WTC11 (cell line): ENCODE measurements at regions not wholly inside any gene's neighbourhood (a gene's known extent, or its start where the extent isn't known, plus 50 kb on each side); places are given as distances from the start of the nearest gene placed in this dataset.

Experiments used
- ATAC-seq: fragments of 200-7000 bp; cut with Tn5 transposase; 2 replicates; pipeline ENCODE4 v1.10.0; 2021; ENCODE audit warnings: mild to moderate bottlenecking, moderate library complexity
- CTCF ChIA-PET: fragments of 300-600 bp; sonication (Branson Sonifier 250); formaldehyde crosslinking; loops from one replicate; lab custom pipeline; 2021; ENCODE audit warnings: antibody characterized with exemption; lab: Charles Lee
- POLR2A ChIA-PET: fragments of 350-600 bp; sonication (Branson Sonifier 250); formaldehyde crosslinking; loops from one replicate; lab custom pipeline; 2021; ENCODE audit warnings: antibody characterized with exemption; lab: Charles Lee
- DNase-seq: peaks from one replicate; pipeline ENCODE4 v3.0.0; 2021; ENCODE audit warnings: low spot score
- H3K27ac Mint-ChIP-seq: 2 replicates; pipeline ENCODE4 v1.8.0; 2021; ENCODE audit warnings: mixed read lengths
- H3K27me3 Mint-ChIP-seq: 2 replicates; pipeline ENCODE4 v1.8.0; 2021; ENCODE audit warnings: low read depth, mild to moderate bottlenecking, moderate library complexity, mixed read lengths
- H3K36me3 Mint-ChIP-seq: 2 replicates; pipeline ENCODE4 v1.8.0; 2021; ENCODE audit warnings: mixed read lengths
- H3K4me1 Mint-ChIP-seq: 2 replicates; pipeline ENCODE4 v1.8.0; 2022; ENCODE audit warnings: mixed read lengths
- H3K4me3 Mint-ChIP-seq: 2 replicates; pipeline ENCODE4 v1.8.0; 2021; ENCODE audit warnings: mild to moderate bottlenecking, moderate library complexity, mixed read lengths
- H3K9me3 Mint-ChIP-seq: 2 replicates; pipeline ENCODE4 v1.8.0; 2021; ENCODE audit warnings: mixed read lengths
- ARID4B ChIP-seq: sonication (generic); formaldehyde crosslinking; IDR thresholded peaks from 2 replicates; pipeline ENCODE4 v1.8.0; 2023; ENCODE audit warnings: missing genetic modification reagents, mild to moderate bottlenecking, borderline replicate concordance
- ELF4 ChIP-seq: sonication (generic); formaldehyde crosslinking; IDR thresholded peaks from 2 replicates; pipeline ENCODE4 v1.8.1; 2022; ENCODE audit warnings: low read depth, mild to moderate bottlenecking, moderate library complexity, missing genetic modification reagents
- ERG ChIP-seq: fragments of 250-450 bp; sonication (Bioruptor Pico); IDR thresholded peaks from 2 replicates; pipeline ENCODE4 v1.8.0; 2021; ENCODE audit warnings: mild to moderate bottlenecking
- FOXK1 ChIP-seq: sonication (generic); formaldehyde crosslinking; IDR thresholded peaks from 2 replicates; pipeline ENCODE4 v1.8.0; 2022; ENCODE audit warnings: mild to moderate bottlenecking, moderate library complexity, missing genetic modification reagents
- HMGA2 ChIP-seq: fragments of 250-450 bp; sonication (Bioruptor Pico); IDR thresholded peaks from 2 replicates; pipeline ENCODE4 v1.4.0; 2021; ENCODE audit warnings: mild to moderate bottlenecking, moderate library complexity
- IRF2 ChIP-seq: sonication (generic); formaldehyde crosslinking; IDR thresholded peaks from 2 replicates; pipeline ENCODE4 v1.8.0; 2022; ENCODE audit warnings: low read depth, missing genetic modification reagents, borderline replicate concordance
- JUN ChIP-seq: sonication (generic); formaldehyde crosslinking; IDR thresholded peaks from 2 replicates; pipeline ENCODE4 v1.8.0; 2023; ENCODE audit warnings: mild to moderate bottlenecking, missing genetic modification reagents
- MYBL2 ChIP-seq: sonication (generic); formaldehyde crosslinking; IDR thresholded peaks from 2 replicates; pipeline ENCODE4 v1.8.1; 2023; ENCODE audit warnings: mild to moderate bottlenecking, moderate library complexity, missing genetic modification reagents
- NFATC4 ChIP-seq: fragments of 250-450 bp; sonication (Bioruptor Pico); IDR thresholded peaks from 2 replicates; pipeline ENCODE4 v1.9.0; 2021; ENCODE audit warnings: mild to moderate bottlenecking
- NR3C1 ChIP-seq: sonication (generic); formaldehyde crosslinking; conservative IDR thresholded peaks from 2 replicates; pipeline ENCODE4 v1.8.1; 2023; ENCODE audit warnings: low read depth, mild to moderate bottlenecking, missing genetic modification reagents
- SMAD4 ChIP-seq: sonication (generic); formaldehyde crosslinking; IDR thresholded peaks from 2 replicates; pipeline ENCODE4 v1.8.0; 2022; ENCODE audit warnings: mild to moderate bottlenecking, missing genetic modification reagents
- SP1 ChIP-seq: sonication (generic); formaldehyde crosslinking; conservative IDR thresholded peaks from 2 replicates; pipeline ENCODE4 v1.8.1; 2022; ENCODE audit warnings: missing genetic modification reagents
- ZNF232 ChIP-seq: sonication (generic); formaldehyde crosslinking; IDR thresholded peaks from 2 replicates; pipeline ENCODE4 v1.8.0; 2022; ENCODE audit warnings: mild to moderate bottlenecking, missing genetic modification reagents
- ZNF281 ChIP-seq: sonication (generic); formaldehyde crosslinking; IDR thresholded peaks from 2 replicates; pipeline ENCODE4 v1.8.0; 2023; ENCODE audit warnings: mild to moderate bottlenecking, missing genetic modification reagents
- ZNF416 ChIP-seq: fragments of 250-450 bp; sonication (Bioruptor Pico); IDR thresholded peaks from 2 replicates; pipeline ENCODE4 v1.9.0; 2021; ENCODE audit warnings: mild to moderate bottlenecking, inconsistent platforms
- ZSCAN18 ChIP-seq: fragments of 250-450 bp; sonication (Bioruptor Pico); IDR thresholded peaks from 2 replicates; pipeline ENCODE4 v2.1.2; 2022; ENCODE audit warnings: mild to moderate bottlenecking, moderate library complexity

- ATAC-seq (peak; percentile 5), DNase-seq (no peak)
- Mint-ChIP-seq H3K9me3 (peaks cover 10% of the 10 kb centered on the region), H3K4me3 (peak overlapping the region; percentile 70), H3K36me3 (peaks cover 26% of the 10 kb centered on the region), H3K4me1 (peaks cover 23% of the 10 kb centered on the region), H3K27me3 (no peaks in the 10 kb centered on the region), H3K27ac (peak overlapping the region; percentile 84)
- ChIA-PET CTCF (interaction anchor here (0.6 to 1.9 kb wide), 15 partner anchors 8 to 1556 kb away, joined by 3 to 9 read pairs (median 4); partner anchors contain the start of gene GEMIN5), POLR2A (interaction anchor here (0.6 to 2.2 kb wide), 7 partner anchors 9 to 98 kb away, joined by 3 to 10 read pairs (median 5); no protein-coding TSS in a partner anchor)
- TF ChIP-seq SP1 (CRISPR knock-in tag) (no peak), IRF2 (CRISPR knock-in tag) (no peak), FOXK1 (no peak), JUN (CRISPR knock-in tag) (0 out of 2 replicates have a peak, but pooled peaks have one; percentile 24), ZSCAN18 (no peak), ZNF281 (CRISPR knock-in tag) (no peak), NR3C1 (CRISPR knock-in tag) (no peak), ELF4 (no peak), ZNF232 (0 out of 2 replicates have a peak, but pooled peaks have one; percentile 36), SMAD4 (no peak), NFATC4 (CRISPR knock-in tag) (no peak), MYBL2 (CRISPR knock-in tag) (no peak), ERG (CRISPR knock-in tag) (no peak), ARID4B (CRISPR knock-in tag) (no peak), HMGA2 (CRISPR knock-in tag) (no peak), ZNF416 (peak; percentile 22; the same call in 1 of the 2 replicates)
These were observed 71.9 kb upstream of the LARP1 start for GRCh38 chr5:154683101-154683880.
